ENCODE measurements at regions not wholly inside any gene's neighbourhood (a gene's known extent, or its start where the extent isn't known, plus 50 kb on each side); places are given as distances from the start of the nearest gene placed in this dataset.
"Not testable (repeated sequence)": the region's sequence is repeated elsewhere in the genome, so short reads cannot be mapped to it uniquely, and the experiment has no call there.

DNA sequence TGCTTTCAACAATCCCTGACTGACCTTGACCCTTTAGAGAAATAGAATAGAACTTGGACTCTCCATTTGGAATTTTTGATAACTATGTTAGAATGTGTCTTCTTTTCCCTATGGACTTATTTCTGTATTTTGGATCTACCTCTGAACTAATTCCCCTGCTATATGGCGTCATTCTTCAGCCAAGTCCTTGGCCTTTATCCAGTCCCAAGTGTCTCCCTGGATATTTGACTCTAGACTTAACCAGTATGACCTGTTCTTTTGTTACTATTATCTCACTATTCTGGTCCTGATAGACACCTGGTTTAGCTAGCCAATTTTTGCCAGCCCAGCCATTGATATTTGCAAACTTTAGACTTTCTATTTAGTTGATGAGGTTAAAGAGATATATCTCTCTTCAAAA lies 186.8 kb downstream of the KCNS3 start:
- no peak for DNase-seq

GRCh38 chr2:18063826-18064470 lies 185.5 kb downstream of the KCNS3 start:
- no peak for DNase-seq

DNA sequence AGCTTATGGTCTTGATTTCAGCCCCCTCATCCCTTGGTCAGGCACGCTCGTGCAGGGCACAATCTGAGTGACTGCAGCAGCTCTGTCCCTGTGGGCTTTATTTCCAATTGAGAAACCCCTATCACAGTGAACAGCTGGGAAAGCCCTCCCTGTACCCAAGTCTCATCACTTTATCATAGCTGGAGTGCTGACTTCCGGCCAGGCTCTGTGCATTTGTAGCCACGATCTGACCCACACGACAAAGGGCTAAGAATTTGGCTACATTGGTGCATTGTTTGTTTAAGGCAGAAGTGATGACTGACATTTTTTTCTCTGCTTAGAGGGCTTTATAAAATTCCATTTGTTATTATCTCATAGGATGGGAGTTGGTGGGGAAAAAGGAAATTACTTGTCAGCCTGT lies 184.4 kb downstream of the KCNS3 start:
- DNase-seq, result no peak

GRCh38 chr2:18061717-18062116 lies 183.2 kb downstream of the KCNS3 start:
- DNase-seq, result no peak

GRCh38 chr2:18057657-18058056 lies 179.2 kb downstream of the KCNS3 start:
- no peak for DNase-seq

- DNase-seq, result no peak
Measured at GRCh38 chr2:18055290-18055689, 176.8 kb downstream of the KCNS3 start.

GRCh38 chr2:18050001-18050400 lies 171.5 kb downstream of the KCNS3 start:
- DNase-seq, result no peak

DNA sequence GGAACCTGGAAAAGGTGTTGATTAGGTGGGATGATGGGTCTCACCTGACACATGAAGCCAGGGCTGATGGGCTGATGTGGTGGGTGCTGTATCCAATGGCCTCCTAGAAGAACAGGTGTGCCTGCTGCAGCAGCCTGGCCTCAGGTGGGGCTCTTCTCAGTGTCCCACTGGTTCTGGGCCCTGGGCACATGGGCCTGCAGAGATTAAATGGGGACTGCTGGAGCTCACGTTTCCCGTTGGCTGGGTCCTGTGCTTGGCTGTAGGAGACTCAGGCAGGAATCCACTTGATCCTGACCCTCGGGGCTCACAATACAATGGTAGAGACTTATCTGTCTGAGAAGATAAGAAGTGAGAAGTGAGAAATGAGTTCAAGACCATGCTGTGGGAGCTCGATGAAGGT lies 170.9 kb downstream of the KCNS3 start:
- no peak for DNase-seq

GRCh38 chr2:18047896-18048657 lies 169.6 kb downstream of the KCNS3 start:
- DNase-seq, result no peak

DNA sequence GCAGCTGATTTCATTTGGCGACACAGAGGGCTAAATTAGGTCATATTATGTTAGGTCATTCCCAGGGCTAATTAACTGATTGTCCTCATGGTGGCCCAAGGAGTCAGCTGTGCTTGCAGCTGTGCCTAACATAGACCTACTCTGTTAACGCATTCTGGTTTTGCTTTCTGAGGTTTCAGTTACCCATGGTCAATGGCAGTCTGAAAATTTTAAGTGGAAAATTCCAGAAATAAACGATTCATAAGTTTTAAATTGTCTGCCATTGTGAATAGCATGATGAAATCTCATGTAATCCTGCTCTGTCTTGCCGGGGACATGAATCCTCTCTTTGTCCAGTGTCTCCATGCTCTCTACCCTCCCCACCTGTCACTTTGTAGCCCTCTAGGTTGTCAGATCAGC lies 168.7 kb downstream of the KCNS3 start:
- no peak for DNase-seq

DNA sequence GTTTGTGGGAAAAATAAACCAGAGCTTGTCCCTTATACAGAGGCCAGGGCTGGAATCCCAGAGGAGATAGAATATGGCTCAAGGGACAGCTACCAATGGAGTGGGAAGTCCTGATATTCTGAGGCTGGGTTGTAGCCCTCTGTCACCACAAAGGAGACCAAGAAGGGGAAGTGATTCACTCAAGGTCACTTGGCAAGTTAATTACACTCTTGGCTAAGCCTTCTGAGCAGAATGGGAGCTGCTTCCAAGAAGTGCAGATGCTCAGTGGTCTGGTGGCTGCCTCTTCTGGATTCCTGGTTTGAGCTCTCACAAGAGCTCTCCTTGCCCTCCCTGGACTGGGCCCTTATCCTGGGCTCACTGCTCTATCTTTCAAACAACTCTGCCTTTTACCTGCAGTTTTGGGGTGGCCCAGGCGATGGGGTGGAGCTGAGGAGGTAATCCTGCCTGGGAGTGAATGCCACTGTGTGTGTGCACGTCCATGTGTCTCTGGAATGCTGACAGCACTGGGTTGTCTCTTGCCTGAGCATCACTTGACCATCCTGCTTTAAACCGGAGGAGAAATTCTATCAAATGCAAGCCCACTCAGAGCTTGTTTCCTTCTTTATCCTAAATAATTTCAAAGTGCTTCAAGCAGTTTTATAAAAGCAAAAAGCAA lies 168.2 kb downstream of the KCNS3 start:
- DNase-seq, result no peak

DNA sequence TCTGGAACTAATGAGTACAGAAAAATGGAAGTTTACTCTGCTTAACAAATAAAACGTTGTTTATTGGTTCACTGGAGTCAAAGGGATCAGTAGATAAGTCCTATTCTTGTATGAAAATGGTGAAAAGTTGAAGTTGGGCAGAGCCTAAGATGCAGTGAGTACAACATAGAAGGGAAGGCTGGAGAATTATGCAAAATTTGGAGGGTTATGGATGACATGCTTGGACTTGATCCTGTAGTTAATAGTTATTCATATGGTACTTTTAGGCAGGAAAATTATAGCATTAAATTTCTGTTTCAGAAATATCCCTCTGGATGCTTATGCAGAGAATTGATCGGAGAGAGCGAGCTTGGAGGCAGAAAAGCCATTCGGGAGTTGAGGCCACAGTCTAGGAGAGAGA lies 167.6 kb downstream of the KCNS3 start:
- no peak for DNase-seq

DNA sequence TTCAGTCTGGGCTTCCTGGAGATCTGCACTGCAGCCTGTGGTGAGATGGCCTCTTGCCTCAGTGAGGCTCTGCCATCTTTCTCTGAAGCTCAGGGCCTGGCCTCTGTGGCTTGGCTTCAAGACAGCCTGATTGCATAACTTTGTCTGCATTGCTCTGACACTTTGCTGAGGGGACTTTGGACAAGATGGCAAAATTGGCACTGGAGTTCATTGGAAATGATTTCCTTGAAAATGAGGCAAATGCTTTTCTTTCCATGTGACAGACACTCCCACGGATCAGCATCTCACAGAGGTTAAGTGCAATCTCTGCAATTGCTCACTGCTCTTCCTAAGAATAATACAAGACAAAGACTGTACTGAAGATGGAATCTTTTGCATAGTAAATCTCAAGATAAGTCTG lies 166.8 kb downstream of the KCNS3 start:
- no peak for DNase-seq

DNA sequence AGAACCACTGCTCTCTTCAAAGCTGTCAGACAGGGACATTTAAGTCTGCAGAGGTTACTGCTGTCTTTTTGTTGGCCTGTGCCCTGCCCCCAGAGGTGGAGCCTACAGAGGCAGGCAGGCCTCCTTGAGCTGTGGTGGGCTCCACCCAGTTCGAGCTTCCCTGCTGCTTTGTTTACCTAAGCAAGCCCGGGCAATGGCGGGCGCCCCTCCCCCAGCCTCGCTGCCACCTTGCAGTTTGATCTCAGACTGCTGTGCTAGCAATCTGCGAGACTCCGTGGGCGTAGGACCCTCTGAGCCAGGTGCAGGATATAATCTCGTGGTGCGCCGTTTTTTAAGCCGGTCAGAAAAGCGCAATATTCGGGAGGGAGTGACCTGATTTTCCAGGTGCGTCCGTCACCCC lies 138.9 kb downstream of the KCNS3 start:
- DNase-seq, result not testable (repeated sequence)

- DNase-seq, result no peak
Measured at GRCh38 chr2:18009891-18010290, 131.4 kb downstream of the KCNS3 start.

GRCh38 chr2:18005411-18005810 lies 126.9 kb downstream of the KCNS3 start:
- DNase-seq, result no peak

DNA sequence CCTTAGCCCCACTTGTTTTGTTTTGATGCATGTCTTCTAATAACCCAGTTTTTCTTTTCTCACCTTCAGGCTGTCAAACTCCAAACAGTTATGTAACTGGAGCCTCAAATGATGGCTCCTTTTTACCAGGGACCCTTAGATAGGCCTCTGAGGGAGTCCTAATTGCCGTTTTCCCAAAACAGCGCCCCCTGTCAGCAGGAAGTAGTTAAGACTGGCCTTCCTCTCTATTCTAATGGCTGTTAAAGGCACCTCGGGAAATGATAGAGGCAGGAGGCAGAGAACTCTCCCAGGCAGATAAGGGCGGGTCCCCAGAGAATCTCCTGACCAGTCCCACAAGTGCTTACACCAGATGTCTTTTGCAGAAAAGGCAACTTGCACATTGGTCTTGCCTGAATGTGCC lies 123.2 kb downstream of the KCNS3 start:
- no peak for DNase-seq

DNA sequence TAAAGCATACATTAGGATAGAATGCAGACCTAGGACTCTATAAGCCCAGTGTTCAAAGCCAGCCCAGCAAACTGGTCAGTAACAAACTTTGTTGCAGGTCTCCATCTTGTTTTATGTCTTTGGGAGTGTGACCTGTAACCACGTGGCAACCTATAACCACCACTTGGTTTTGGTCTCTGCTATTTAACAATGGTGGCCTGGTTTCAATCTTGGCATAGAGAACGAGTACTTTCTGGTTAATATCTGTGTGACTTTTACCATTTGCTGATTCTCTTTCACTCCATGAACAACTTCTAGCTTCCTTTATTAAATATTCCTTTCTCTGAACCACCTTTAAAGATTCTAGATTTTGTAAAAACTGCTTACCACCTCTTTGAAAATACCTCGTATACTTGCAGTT lies 118.5 kb downstream of the KCNS3 start:
- no peak for DNase-seq

GRCh38 chr2:17995593-17995992 lies 117.1 kb downstream of the KCNS3 start:
- no peak for DNase-seq

Data from NCI-H2029 (cell line).